Glutamatergic neuron (in vitro differentiated cells): ENCODE measurements at regions not wholly inside any gene's neighbourhood (a gene's known extent, or its start where the extent isn't known, plus 50 kb on each side); places are given as distances from the start of the nearest gene placed in this dataset.
"Not testable (repeated sequence)": the region's sequence is repeated elsewhere in the genome, so short reads cannot be mapped to it uniquely, and the experiment has no call there.

Experiments
- DNase-seq: peaks from one replicate; pipeline ENCODE4 v3.0.0; 2022
- H3K27ac Mint-ChIP-seq: one replicate; pipeline ENCODE4 v1.8.0; 2020; ENCODE audit warnings: mild to moderate bottlenecking, mixed read lengths, inconsistent platforms; ENCODE audit not compliant: unreplicated experiment
- H3K27me3 Mint-ChIP-seq: one replicate; pipeline ENCODE4 v1.8.0; 2020; ENCODE audit warnings: mild to moderate bottlenecking, moderate library complexity, mixed read lengths, inconsistent platforms; ENCODE audit not compliant: unreplicated experiment
- H3K36me3 Mint-ChIP-seq: one replicate; pipeline ENCODE4 v1.8.0; 2020; ENCODE audit warnings: mild to moderate bottlenecking, mixed read lengths, inconsistent platforms; ENCODE audit not compliant: unreplicated experiment
- H3K4me1 Mint-ChIP-seq: one replicate; pipeline ENCODE4 v1.8.0; 2020; ENCODE audit warnings: mild to moderate bottlenecking, low read depth, mixed read lengths, inconsistent platforms; ENCODE audit not compliant: unreplicated experiment
- H3K4me3 Mint-ChIP-seq: one replicate; pipeline ENCODE4 v1.8.0; 2020; ENCODE audit warnings: mild to moderate bottlenecking, mixed read lengths, inconsistent platforms; ENCODE audit not compliant: unreplicated experiment
- H3K9me3 Mint-ChIP-seq: one replicate; pipeline ENCODE4 v1.8.0; 2020; ENCODE audit warnings: mild to moderate bottlenecking, moderate library complexity, mixed read lengths, inconsistent platforms; ENCODE audit not compliant: unreplicated experiment
- CTCF ChIP-seq: fragments of 200-600 bp; sonication (generic); IDR thresholded peaks from one replicate; pipeline ENCODE4 v1.5.0; 2021; ENCODE audit not compliant: partially characterized antibody, unreplicated experiment

- H3K36me3 Mint-ChIP-seq = no peaks in the 10 kb centered on the region
- H3K9me3 Mint-ChIP-seq = no peaks in the 10 kb centered on the region
- H3K27ac Mint-ChIP-seq = no peak overlapping the region
- H3K4me1 Mint-ChIP-seq = peaks cover 2% of the 10 kb centered on the region
- DNase-seq = no peak
- TF ChIP-seq CTCF = no peak
- no peaks in the 10 kb centered on the region for H3K27me3 Mint-ChIP-seq
- no peak overlapping the region for H3K4me3 Mint-ChIP-seq
Observed at GRCh38 chr2:149701241-149701640, 113.7 kb upstream of the MMADHC start.

GRCh38 chr2:149692961-149693396 is 105.4 kb upstream of the MMADHC start:
- no peak for DNase-seq
- TF ChIP-seq CTCF = no peak
- Mint-ChIP-seq H3K4me1 (no peaks in the 10 kb centered on the region), H3K27ac (no peak overlapping the region), H3K9me3 (no peaks in the 10 kb centered on the region), H3K4me3 (no peak overlapping the region), H3K27me3 (no peaks in the 10 kb centered on the region), H3K36me3 (no peaks in the 10 kb centered on the region)

- TF ChIP-seq CTCF = no peak
- no peak overlapping the region for H3K4me3 Mint-ChIP-seq
- no peaks in the 10 kb centered on the region for H3K9me3 Mint-ChIP-seq
- H3K36me3 Mint-ChIP-seq = no peaks in the 10 kb centered on the region
- no peaks in the 10 kb centered on the region for H3K27me3 Mint-ChIP-seq
- no peak overlapping the region for H3K27ac Mint-ChIP-seq
- H3K4me1 Mint-ChIP-seq = no peaks in the 10 kb centered on the region
- DNase-seq = no peak
Observed at GRCh38 chr2:149690825-149691224, 103.2 kb upstream of the MMADHC start.

- no peak for TF ChIP-seq CTCF
- no peak overlapping the region for H3K27ac Mint-ChIP-seq
- H3K36me3 Mint-ChIP-seq = no peaks in the 10 kb centered on the region
- H3K27me3 Mint-ChIP-seq = no peaks in the 10 kb centered on the region
- DNase-seq = no peak
- no peak overlapping the region for H3K4me3 Mint-ChIP-seq
- H3K9me3 Mint-ChIP-seq = no peaks in the 10 kb centered on the region
- no peaks in the 10 kb centered on the region for H3K4me1 Mint-ChIP-seq
Observed at GRCh38 chr2:149687052-149687427, 99.5 kb upstream of the MMADHC start.

- no peaks in the 10 kb centered on the region for H3K9me3 Mint-ChIP-seq
- H3K4me1 Mint-ChIP-seq = no peaks in the 10 kb centered on the region
- no peaks in the 10 kb centered on the region for H3K27me3 Mint-ChIP-seq
- no peak overlapping the region for H3K27ac Mint-ChIP-seq
- H3K4me3 Mint-ChIP-seq = no peak overlapping the region
- TF ChIP-seq CTCF = no peak
- no peak for DNase-seq
- H3K36me3 Mint-ChIP-seq = no peaks in the 10 kb centered on the region
Observed at GRCh38 chr2:149686136-149687051, 98.8 kb upstream of the MMADHC start.

- not testable (repeated sequence) for DNase-seq, H3K9me3 Mint-ChIP-seq
Observed at GRCh38 chr2:149685401-149685800, 97.8 kb upstream of the MMADHC start.

More at GRCh38 chr2:149685401-149685800, 97.8 kb upstream of the MMADHC start:
- H3K36me3 Mint-ChIP-seq, H3K4me3 Mint-ChIP-seq, H3K4me1 Mint-ChIP-seq, H3K27me3 Mint-ChIP-seq, H3K27ac Mint-ChIP-seq: not testable (repeated sequence)
